Loucy (cell line): ENCODE measurements at regions not wholly inside any gene's neighbourhood (a gene's known extent, or its start where the extent isn't known, plus 50 kb on each side); places are given as distances from the start of the nearest gene placed in this dataset.
A peak's percentile ranks its signal among the peaks of the same experiment; 100 is the strongest.

Experiments
- H2AFZ ChIP-seq: fragments of 200-600 bp; sonication (generic); 2 replicates; pipeline ENCODE4 v1.6.0; 2016; ENCODE audit warnings: antibody characterized with exemption, mild to moderate bottlenecking, low read length, moderate library complexity
- H3F3A ChIP-seq: fragments of 200-600 bp; 2 replicates; pipeline ENCODE4 v1.6.0; 2016; ENCODE audit warnings: antibody characterized with exemption, low read depth, mild to moderate bottlenecking
- H3K27me3 ChIP-seq: fragments of 200-600 bp; sonication (generic); 2 replicates; pipeline ENCODE4 v1.6.1; 2014; ENCODE audit warnings: low read length, mild to moderate bottlenecking; ENCODE audit not compliant: insufficient read depth, poor library complexity, severe bottlenecking
- H3K36me3 ChIP-seq: fragments of 200-600 bp; sonication (generic); 2 replicates; pipeline ENCODE4 v1.6.1; 2016; ENCODE audit warnings: low read length; ENCODE audit not compliant: insufficient read depth
- H3K4me1 ChIP-seq: fragments of 200-600 bp; sonication (generic); 2 replicates; pipeline ENCODE4 v1.5.1; 2014; ENCODE audit warnings: low read length, mild to moderate bottlenecking; ENCODE audit not compliant: insufficient read depth, poor library complexity, severe bottlenecking
- H3K4me2 ChIP-seq: fragments of 200-600 bp; sonication (generic); 2 replicates; pipeline ENCODE4 v1.6.0; 2014; ENCODE audit warnings: antibody characterized with exemption, low read length, low read depth, mild to moderate bottlenecking; ENCODE audit not compliant: poor library complexity, severe bottlenecking
- H3K4me3 ChIP-seq: fragments of 200-600 bp; sonication (generic); 2 replicates; pipeline ENCODE4 v1.5.1; 2014; ENCODE audit warnings: low read length, mild to moderate bottlenecking, mixed read lengths; ENCODE audit not compliant: poor library complexity, severe bottlenecking
- H3K79me2 ChIP-seq: fragments of 200-600 bp; sonication (generic); 2 replicates; pipeline ENCODE4 v1.6.1; 2014; ENCODE audit warnings: low read length; ENCODE audit not compliant: insufficient read depth
- H3K9ac ChIP-seq: fragments of 200-600 bp; sonication (generic); 2 replicates; pipeline ENCODE4 v1.6.0; 2014; ENCODE audit warnings: mild to moderate bottlenecking, low read depth, low read length, moderate library complexity; ENCODE audit not compliant: poor library complexity, severe bottlenecking
- H3K9me2 ChIP-seq: fragments of 200-600 bp; sonication (generic); replicated peaks from 2 replicates; pipeline ENCODE4 v1.6.1; 2016; ENCODE audit warnings: low read depth, low read length, mixed read lengths
- H3K9me3 ChIP-seq: fragments of 200-600 bp; sonication (generic); 2 replicates; pipeline ENCODE4 v1.6.1; 2014; ENCODE audit warnings: mild to moderate bottlenecking, antibody characterized with exemption, low read length, low read depth; ENCODE audit not compliant: insufficient read depth
- H4K20me1 ChIP-seq: fragments of 200-600 bp; sonication (generic); 2 replicates; pipeline ENCODE4 v1.6.0; 2014; ENCODE audit warnings: antibody characterized with exemption, low read length, mild to moderate bottlenecking; ENCODE audit not compliant: insufficient read depth, poor library complexity, severe bottlenecking
- CTCF ChIP-seq: fragments of 200-600 bp; sonication (generic); conservative IDR thresholded peaks from 2 replicates; pipeline ENCODE4 v1.5.1; 2014; ENCODE audit warnings: mild to moderate bottlenecking, antibody characterized with exemption, low read length
- EZH2phosphoT487 ChIP-seq: fragments of 200-600 bp; IDR thresholded peaks from 2 replicates; pipeline ENCODE4 v1.6.1; 2018; ENCODE audit warnings: antibody characterized with exemption, mild to moderate bottlenecking, moderate library complexity, borderline replicate concordance

GRCh38 chr15:23854203-23854911, 167.3 kb upstream of the NDN start:
- Histone ChIP-seq H3K9ac (no peak overlapping the region), H3K36me3 (no peaks in the 10 kb centered on the region), H2AFZ (no peak overlapping the region; the same call in 1 of the 2 replicates)

GRCh38 chr15:23854912-23855659, 168.0 kb upstream of the NDN start:
- peak overlapping the region; percentile 15 for H3K4me2 ChIP-seq
- H3K79me2 ChIP-seq, result no peaks in the 10 kb centered on the region
- no peaks in the 10 kb centered on the region for H3K9me3 ChIP-seq
- no peaks in the 10 kb centered on the region for H3F3A ChIP-seq
- H3K4me1 ChIP-seq, result peaks cover 8% of the 10 kb centered on the region
- peak overlapping the region; percentile 20; the same call in 1 of the 2 replicates for H2AFZ ChIP-seq
- no peaks in the 10 kb centered on the region for H3K27me3 ChIP-seq
- no peaks in the 10 kb centered on the region for H3K36me3 ChIP-seq
- TF ChIP-seq CTCF (no peak), EZH2phosphoT487 (no peak)
- no peak overlapping the region for H3K4me3 ChIP-seq
- H3K9ac ChIP-seq, result no peak overlapping the region
- H3K9me2 ChIP-seq, result no peaks in the 10 kb centered on the region
- H4K20me1 ChIP-seq, result no peaks in the 10 kb centered on the region

More at GRCh38 chr15:23854203-23854911, 167.3 kb upstream of the NDN start:
- no peaks in the 10 kb centered on the region for H3F3A ChIP-seq
- no peaks in the 10 kb centered on the region for H3K27me3 ChIP-seq
- no peaks in the 10 kb centered on the region for H3K9me3 ChIP-seq
- H4K20me1 ChIP-seq, result no peaks in the 10 kb centered on the region
- H3K4me2 ChIP-seq, result peak overlapping the region; percentile 15
- peaks cover 8% of the 10 kb centered on the region for H3K4me1 ChIP-seq
- H3K9me2 ChIP-seq, result no peaks in the 10 kb centered on the region
- TF ChIP-seq CTCF (peak; percentile 22; the same call in 1 of the 2 replicates), EZH2phosphoT487 (no peak)
- no peaks in the 10 kb centered on the region for H3K79me2 ChIP-seq
- no peak overlapping the region for H3K4me3 ChIP-seq

- no peak for TF ChIP-seq CTCF
- no peak for TF ChIP-seq EZH2phosphoT487
- Histone ChIP-seq H3F3A (no peaks in the 10 kb centered on the region), H2AFZ (no peak overlapping the region), H3K36me3 (no peaks in the 10 kb centered on the region), H3K9me3 (no peaks in the 10 kb centered on the region), H3K9me2 (no peaks in the 10 kb centered on the region), H3K27me3 (no peaks in the 10 kb centered on the region), H4K20me1 (no peaks in the 10 kb centered on the region), H3K4me1 (peaks cover 8% of the 10 kb centered on the region), H3K9ac (no peak overlapping the region), H3K4me3 (no peak overlapping the region), H3K4me2 (no peak overlapping the region), H3K79me2 (no peaks in the 10 kb centered on the region)
These were observed 168.8 kb upstream of the NDN start for GRCh38 chr15:23855947-23856346.
